Keratinocyte (primary cell): ENCODE measurements at regions not wholly inside any gene's neighbourhood (a gene's known extent, or its start where the extent isn't known, plus 50 kb on each side); places are given as distances from the start of the nearest gene placed in this dataset.

ENCODE experiments used
- DNase-seq: peaks from one replicate; pipeline ENCODE4 v3.0.0-alpha.2; 2011; ENCODE audit warnings: low read depth, missing footprints, low spot score
- FAIRE-seq: peaks from 2 replicates; lab custom pipeline; 2011; peaks lifted over from hg19 to GRCh38; lab: Jason Lieb, UNC
- H2AFZ ChIP-seq: 2 replicates; pipeline ENCODE4 v1.6.0; 2012; ENCODE audit warnings: low read length, control low read depth, inconsistent platforms; ENCODE audit not compliant: control insufficient read depth
- H3K27ac ChIP-seq: 2 replicates; pipeline ENCODE4 v1.5.1; 2011; ENCODE audit warnings: low read length; ENCODE audit not compliant: control insufficient read depth, insufficient read depth
- H3K27me3 ChIP-seq: 3 replicates; pipeline ENCODE4 v1.6.0; 2011; ENCODE audit warnings: low read length; ENCODE audit not compliant: control insufficient read depth, insufficient read depth; ENCODE audit errors: extremely low read depth
- H3K36me3 ChIP-seq, 2 experiments: 2 replicates in 1 of 2; 3 replicates in 1 of 2; pipeline ENCODE4 v1.5.1; 2011; ENCODE audit warnings: low read length in 2 of 2, mild to moderate bottlenecking in 1 of 2; ENCODE audit not compliant: control insufficient read depth in 2 of 2, insufficient read depth in 2 of 2; ENCODE audit errors: extremely low read depth in 1 of 2
- H3K4me1 ChIP-seq: 3 replicates; pipeline ENCODE4 v1.5.1; 2011; ENCODE audit warnings: low read length; ENCODE audit not compliant: control insufficient read depth, insufficient read depth; ENCODE audit errors: extremely low read depth
- H3K4me2 ChIP-seq: 3 replicates; pipeline ENCODE4 v1.6.0; 2011; ENCODE audit warnings: low read depth, low read length; ENCODE audit not compliant: control insufficient read depth, insufficient read depth; ENCODE audit errors: extremely low read depth
- H3K4me3 ChIP-seq, 3 experiments: fragments of 200-600 bp in 1 of 3; sonication (generic) in 1 of 3; 2 replicates in 2 of 3; 3 replicates in 1 of 3; pipeline ENCODE4 v1.5.1; 2011 to 2016; ENCODE audit warnings: low read length in 3 of 3, mild to moderate bottlenecking in 3 of 3, control low read depth in 2 of 3, inconsistent platforms in 1 of 3, low read depth in 1 of 3, mixed read lengths in 1 of 3, mixed run types in 1 of 3, moderate library complexity in 1 of 3; ENCODE audit not compliant: control insufficient read depth in 2 of 3, insufficient read depth in 2 of 3; ENCODE audit errors: extremely low read depth in 1 of 3
- H3K79me2 ChIP-seq: 2 replicates; pipeline ENCODE4 v1.6.0; 2012; ENCODE audit warnings: low read length; ENCODE audit not compliant: control insufficient read depth, insufficient read depth
- H3K9ac ChIP-seq: 3 replicates; pipeline ENCODE4 v1.6.0; 2011; ENCODE audit warnings: low read length; ENCODE audit not compliant: control insufficient read depth, insufficient read depth; ENCODE audit errors: extremely low read depth
- H3K9me1 ChIP-seq: 3 replicates; pipeline ENCODE4 v1.6.0; 2011; ENCODE audit warnings: low read length; ENCODE audit not compliant: control insufficient read depth, insufficient read depth; ENCODE audit errors: extremely low read depth
- H3K9me3 ChIP-seq: 2 replicates; pipeline ENCODE4 v1.5.1; 2012; ENCODE audit warnings: low read depth, low read length; ENCODE audit not compliant: control insufficient read depth
- H4K20me1 ChIP-seq: 3 replicates; pipeline ENCODE4 v1.6.0; 2011; ENCODE audit warnings: low read length; ENCODE audit not compliant: control insufficient read depth, insufficient read depth; ENCODE audit errors: extremely low read depth
- EZH2 ChIP-seq: IDR thresholded peaks from one replicate; pipeline ENCODE4 v1.6.1; 2012; ENCODE audit warnings: inconsistent platforms, mild to moderate bottlenecking, low read length, moderate library complexity
- dilution Hi-C: fragments of 300-500 bp; cut with MboI; formaldehyde crosslinking; loops from one replicate; pipeline ENCODE4 v1.7.0; 2020; ENCODE audit warnings: low sequenced_read_pairs; ENCODE audit not compliant: extremely low pct_ligation_motif_present
- TF ChIP-seq, protein P1 (sequence below), 3 experiments: IDR thresholded peaks in 1 of 3; conservative IDR thresholded peaks in 1 of 3; optimal IDR thresholded peaks in 1 of 3; 2 replicates in 2 of 3; 3 replicates in 1 of 3; pipeline versions ENCODE3 to v1.5.1; 2011; ENCODE audit warnings: low read length in 3 of 3, mild to moderate bottlenecking in 3 of 3, moderate library complexity in 2 of 3, control low read depth in 1 of 3, inconsistent platforms in 1 of 3; ENCODE audit not compliant: insufficient read depth in 2 of 3; ENCODE audit errors: extremely low read depth in 1 of 3

DNA sequence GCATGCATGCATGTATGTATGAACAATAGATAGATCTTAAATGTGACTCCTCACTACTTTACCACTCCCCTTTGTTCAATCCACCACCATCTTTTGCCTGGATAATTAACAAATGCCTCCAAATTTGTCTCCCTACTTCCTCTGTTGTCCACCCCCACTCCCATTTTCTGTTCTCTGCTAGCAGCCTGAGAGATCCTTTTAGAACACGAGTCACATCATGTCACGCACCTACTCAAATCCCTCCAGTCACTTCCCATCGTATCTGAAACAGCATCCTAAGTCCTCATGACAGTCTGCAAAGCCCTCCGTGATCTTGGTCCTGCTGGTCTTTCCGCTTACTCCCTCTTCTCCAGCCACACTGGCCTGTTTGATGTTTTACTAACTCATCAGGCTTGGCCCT is 527.3 kb downstream of the EPHA4 start:
- H3K4me1 ChIP-seq = no peaks in the 10 kb centered on the region
- dilution Hi-C loops = no loop called here
- no peaks in the 10 kb centered on the region for H3K79me2 ChIP-seq
- TF ChIP-seq, protein P1, sequence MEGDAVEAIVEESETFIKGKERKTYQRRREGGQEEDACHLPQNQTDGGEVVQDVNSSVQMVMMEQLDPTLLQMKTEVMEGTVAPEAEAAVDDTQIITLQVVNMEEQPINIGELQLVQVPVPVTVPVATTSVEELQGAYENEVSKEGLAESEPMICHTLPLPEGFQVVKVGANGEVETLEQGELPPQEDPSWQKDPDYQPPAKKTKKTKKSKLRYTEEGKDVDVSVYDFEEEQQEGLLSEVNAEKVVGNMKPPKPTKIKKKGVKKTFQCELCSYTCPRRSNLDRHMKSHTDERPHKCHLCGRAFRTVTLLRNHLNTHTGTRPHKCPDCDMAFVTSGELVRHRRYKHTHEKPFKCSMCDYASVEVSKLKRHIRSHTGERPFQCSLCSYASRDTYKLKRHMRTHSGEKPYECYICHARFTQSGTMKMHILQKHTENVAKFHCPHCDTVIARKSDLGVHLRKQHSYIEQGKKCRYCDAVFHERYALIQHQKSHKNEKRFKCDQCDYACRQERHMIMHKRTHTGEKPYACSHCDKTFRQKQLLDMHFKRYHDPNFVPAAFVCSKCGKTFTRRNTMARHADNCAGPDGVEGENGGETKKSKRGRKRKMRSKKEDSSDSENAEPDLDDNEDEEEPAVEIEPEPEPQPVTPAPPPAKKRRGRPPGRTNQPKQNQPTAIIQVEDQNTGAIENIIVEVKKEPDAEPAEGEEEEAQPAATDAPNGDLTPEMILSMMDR (optimal IDR thresholded peaks at IDR 0.05 in 1 of 3, IDR thresholded peaks at IDR 0.05 in 1 of 3, conservative IDR thresholded peaks at IDR 0.05 in 1 of 3; ENCODE audit: extremely low read depth in 1 of 3, insufficient read depth in 2 of 3, low read length in 3 of 3) = no peak
- TF ChIP-seq EZH2 = no peak
- H3K9ac ChIP-seq = no peak overlapping the region
- DNase-seq (no peak), FAIRE-seq (no peak)
- H2AFZ ChIP-seq = no peak overlapping the region
- no peaks in the 10 kb centered on the region for H3K9me3 ChIP-seq
- no peak overlapping the region for H3K4me3 ChIP-seq
- H3K27me3 ChIP-seq = no peaks in the 10 kb centered on the region
- no peaks in the 10 kb centered on the region for H3K36me3 ChIP-seq
- H4K20me1 ChIP-seq = no peaks in the 10 kb centered on the region
- no peak overlapping the region for H3K4me2 ChIP-seq
- H3K27ac ChIP-seq = no peak overlapping the region
- no peaks in the 10 kb centered on the region for H3K9me1 ChIP-seq

DNA sequence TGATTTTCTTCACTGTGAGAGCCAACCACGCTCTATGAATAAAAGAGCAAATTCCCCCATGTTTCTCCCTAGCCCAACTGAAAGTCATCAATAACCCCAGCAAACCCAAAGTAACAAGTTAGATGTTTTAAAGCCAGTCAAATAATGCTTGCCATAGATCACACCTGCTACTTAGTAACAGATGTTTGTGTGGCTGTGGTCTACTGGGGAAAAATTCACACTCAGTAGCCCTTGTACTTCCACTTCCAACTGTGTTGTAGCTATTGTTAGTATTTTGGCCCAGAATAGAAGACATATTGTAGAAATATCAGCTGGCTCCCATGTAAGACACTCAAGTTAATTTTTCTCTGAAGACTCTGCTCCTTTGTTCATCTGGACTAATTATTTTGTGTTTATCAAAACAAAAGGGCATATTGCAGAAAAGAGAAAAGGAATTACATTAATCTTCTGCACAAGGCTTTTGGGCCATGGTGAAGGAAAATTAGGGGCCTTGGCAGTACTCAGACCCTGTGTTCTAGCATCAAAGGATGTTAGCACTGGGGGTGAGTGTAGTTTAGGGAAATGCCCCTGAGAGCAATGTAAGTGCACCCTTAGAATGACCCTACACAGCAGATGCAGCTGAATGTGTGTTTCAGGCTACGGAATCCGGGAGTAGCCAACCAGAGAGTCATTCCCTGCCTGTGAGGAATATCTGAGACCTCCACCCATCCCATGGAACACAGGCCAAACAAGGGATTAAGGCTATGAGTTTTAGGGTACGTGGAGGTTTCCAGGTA is 521.9 kb downstream of the EPHA4 start:
- H3K4me3 ChIP-seq = no peak overlapping the region
- H3K27ac ChIP-seq = no peak overlapping the region
- TF ChIP-seq, protein P1 (optimal IDR thresholded peaks at IDR 0.05 in 1 of 3, IDR thresholded peaks at IDR 0.05 in 1 of 3, conservative IDR thresholded peaks at IDR 0.05 in 1 of 3; ENCODE audit: extremely low read depth in 1 of 3, insufficient read depth in 2 of 3, low read length in 3 of 3) = no peak
- TF ChIP-seq EZH2 = no peak
- H3K4me2 ChIP-seq = no peak overlapping the region
- no peaks in the 10 kb centered on the region for H3K4me1 ChIP-seq
- H3K9ac ChIP-seq = no peak overlapping the region
- dilution Hi-C loops = no loop called here
- H3K79me2 ChIP-seq = no peaks in the 10 kb centered on the region
- H3K9me1 ChIP-seq = no peaks in the 10 kb centered on the region
- DNase-seq = no peak
- FAIRE-seq = no peak
- H4K20me1 ChIP-seq = no peaks in the 10 kb centered on the region
- H3K9me3 ChIP-seq = no peaks in the 10 kb centered on the region
- H2AFZ ChIP-seq = no peak overlapping the region
- no peaks in the 10 kb centered on the region for H3K36me3 ChIP-seq
- H3K27me3 ChIP-seq = no peaks in the 10 kb centered on the region
